ENCODE measurements at regions not wholly inside any gene's neighbourhood (a gene's known extent, or its start where the extent isn't known, plus 50 kb on each side); places are given as distances from the start of the nearest gene placed in this dataset.
A peak's percentile ranks its signal among the peaks of the same experiment; 100 is the strongest.

DNA sequence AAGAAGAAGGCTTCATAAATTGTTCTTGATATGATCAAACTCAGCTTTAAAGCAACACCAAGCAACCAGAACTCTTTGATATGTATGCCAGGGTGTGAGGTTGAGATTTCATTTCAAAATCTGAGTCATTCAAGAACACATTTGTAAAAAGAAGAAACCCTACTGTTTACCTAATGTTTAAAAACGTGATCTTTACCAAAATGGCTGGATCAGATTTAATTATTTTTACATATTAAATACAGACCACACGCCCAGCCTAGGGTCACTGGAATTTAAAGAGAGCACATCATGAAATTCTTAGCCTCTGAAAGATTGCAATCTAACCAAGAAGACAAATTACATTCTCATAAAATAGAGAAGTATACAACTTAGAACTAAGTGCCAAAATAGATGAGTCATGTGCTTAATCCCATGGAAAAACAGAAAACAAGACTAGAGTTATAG lies 206.8 kb upstream of the SMLR1 start:
- no peaks in the 10 kb centered on the region for H3K4me1 ChIP-seq (ENCODE audit: control insufficient read depth, extremely low read depth, insufficient read depth, low read length)
- no peaks in the 10 kb centered on the region for H3K27me3 ChIP-seq (ENCODE audit: control insufficient read depth, insufficient read depth, low read length)
- no peak overlapping the region for H3K4me3 ChIP-seq (replicated peaks in 1 of 4; ENCODE audit: control extremely low read depth in 1 of 4, insufficient read depth in 1 of 4, low read depth in 3 of 4, low read length in 4 of 4)
- DNase-seq (ENCODE audit: low read depth in 2 of 2): peak; percentile 41 to 62
- H3K36me3 ChIP-seq (ENCODE audit: control insufficient read depth, insufficient read depth, low read length): no peaks in the 10 kb centered on the region
- H4K20me1 ChIP-seq (ENCODE audit: control insufficient read depth, extremely low read depth, insufficient read depth, low read length): no peaks in the 10 kb centered on the region
- no peak overlapping the region for H3K4me2 ChIP-seq (ENCODE audit: extremely low read depth, insufficient read depth, low read length)
- no peaks in the 10 kb centered on the region for H3K9me3 ChIP-seq (ENCODE audit: control insufficient read depth, insufficient read depth, low read depth, low read length)
- H3K79me2 ChIP-seq (ENCODE audit: control insufficient read depth, insufficient read depth, low read length): no peaks in the 10 kb centered on the region
- no peak overlapping the region for H3K9ac ChIP-seq (ENCODE audit: insufficient read depth, low read length)
- H3K27ac ChIP-seq (ENCODE audit: insufficient read depth, low read length): no peak overlapping the region
- H2AFZ ChIP-seq (ENCODE audit: low read length): no peak overlapping the region
- TF ChIP-seq EZH2 (IDR thresholded peaks at IDR 0.05; ENCODE audit: low read length, missing control alignments): no peak

DNA sequence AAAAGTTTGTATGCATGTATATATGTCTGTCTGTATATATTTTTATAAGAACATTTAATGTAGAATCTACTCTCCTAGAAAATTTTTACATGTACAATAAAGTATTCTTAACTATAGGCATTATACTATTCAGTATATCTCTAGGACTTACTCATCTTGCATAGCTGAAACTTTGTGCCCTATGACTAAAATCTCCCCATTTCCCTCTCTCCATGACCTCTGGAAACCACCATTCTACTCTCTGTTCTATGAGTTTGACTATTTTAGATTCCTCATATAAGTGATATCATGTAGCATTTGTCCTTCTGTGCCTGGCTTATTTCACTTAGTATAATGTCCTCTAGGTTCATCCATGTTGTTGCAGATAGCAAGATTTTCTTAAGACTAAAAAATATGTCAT lies 205.1 kb upstream of the SMLR1 start:
- Histone ChIP-seq H3K4me3 (replicated peaks in 1 of 4; ENCODE audit: control extremely low read depth in 1 of 4, insufficient read depth in 1 of 4, low read depth in 3 of 4, low read length in 4 of 4) (no peak overlapping the region), H3K27ac (ENCODE audit: insufficient read depth, low read length) (no peak overlapping the region), H3K9me3 (ENCODE audit: control insufficient read depth, insufficient read depth, low read depth, low read length) (no peaks in the 10 kb centered on the region), H3K9ac (ENCODE audit: insufficient read depth, low read length) (no peak overlapping the region), H3K36me3 (ENCODE audit: control insufficient read depth, insufficient read depth, low read length) (no peaks in the 10 kb centered on the region), H3K27me3 (ENCODE audit: control insufficient read depth, insufficient read depth, low read length) (no peaks in the 10 kb centered on the region), H2AFZ (ENCODE audit: low read length) (no peak overlapping the region), H4K20me1 (ENCODE audit: control insufficient read depth, extremely low read depth, insufficient read depth, low read length) (no peaks in the 10 kb centered on the region), H3K4me1 (ENCODE audit: control insufficient read depth, extremely low read depth, insufficient read depth, low read length) (peaks cover 2% of the 10 kb centered on the region), H3K79me2 (ENCODE audit: control insufficient read depth, insufficient read depth, low read length) (no peaks in the 10 kb centered on the region), H3K4me2 (ENCODE audit: extremely low read depth, insufficient read depth, low read length) (no peak overlapping the region)
- TF ChIP-seq, protein P1, sequence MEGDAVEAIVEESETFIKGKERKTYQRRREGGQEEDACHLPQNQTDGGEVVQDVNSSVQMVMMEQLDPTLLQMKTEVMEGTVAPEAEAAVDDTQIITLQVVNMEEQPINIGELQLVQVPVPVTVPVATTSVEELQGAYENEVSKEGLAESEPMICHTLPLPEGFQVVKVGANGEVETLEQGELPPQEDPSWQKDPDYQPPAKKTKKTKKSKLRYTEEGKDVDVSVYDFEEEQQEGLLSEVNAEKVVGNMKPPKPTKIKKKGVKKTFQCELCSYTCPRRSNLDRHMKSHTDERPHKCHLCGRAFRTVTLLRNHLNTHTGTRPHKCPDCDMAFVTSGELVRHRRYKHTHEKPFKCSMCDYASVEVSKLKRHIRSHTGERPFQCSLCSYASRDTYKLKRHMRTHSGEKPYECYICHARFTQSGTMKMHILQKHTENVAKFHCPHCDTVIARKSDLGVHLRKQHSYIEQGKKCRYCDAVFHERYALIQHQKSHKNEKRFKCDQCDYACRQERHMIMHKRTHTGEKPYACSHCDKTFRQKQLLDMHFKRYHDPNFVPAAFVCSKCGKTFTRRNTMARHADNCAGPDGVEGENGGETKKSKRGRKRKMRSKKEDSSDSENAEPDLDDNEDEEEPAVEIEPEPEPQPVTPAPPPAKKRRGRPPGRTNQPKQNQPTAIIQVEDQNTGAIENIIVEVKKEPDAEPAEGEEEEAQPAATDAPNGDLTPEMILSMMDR (conservative IDR thresholded peaks at IDR 0.05 in 1 of 2, IDR thresholded peaks at IDR 0.05 in 1 of 2; ENCODE audit: low read depth in 1 of 2, low read length in 2 of 2): no peak
- TF ChIP-seq EZH2 (IDR thresholded peaks at IDR 0.05; ENCODE audit: low read length, missing control alignments): no peak
- peak in 1 of 2 donors; percentile 40 for DNase-seq (ENCODE audit: low read depth in 2 of 2)

- peak in 1 of 2 donors; percentile 84 for DNase-seq (ENCODE audit: low read depth in 2 of 2)
- H2AFZ ChIP-seq (ENCODE audit: low read length): no peak overlapping the region
- no peak overlapping the region for H3K27ac ChIP-seq (ENCODE audit: insufficient read depth, low read length)
These were observed 203.2 kb upstream of the SMLR1 start for GRCh38 chr6:130624046-130624445.

More at GRCh38 chr6:130624046-130624445, 203.2 kb upstream of the SMLR1 start:
- H3K4me3 ChIP-seq (replicated peaks in 1 of 4; ENCODE audit: control extremely low read depth in 1 of 4, insufficient read depth in 1 of 4, low read depth in 3 of 4, low read length in 4 of 4): no peak overlapping the region
- peaks cover 2% of the 10 kb centered on the region for H3K4me1 ChIP-seq (ENCODE audit: control insufficient read depth, extremely low read depth, insufficient read depth, low read length)
- H3K9me3 ChIP-seq (ENCODE audit: control insufficient read depth, insufficient read depth, low read depth, low read length): no peaks in the 10 kb centered on the region
- no peaks in the 10 kb centered on the region for H3K79me2 ChIP-seq (ENCODE audit: control insufficient read depth, insufficient read depth, low read length)
- H3K9ac ChIP-seq (ENCODE audit: insufficient read depth, low read length): no peak overlapping the region
- no peaks in the 10 kb centered on the region for H4K20me1 ChIP-seq (ENCODE audit: control insufficient read depth, extremely low read depth, insufficient read depth, low read length)
- no peaks in the 10 kb centered on the region for H3K36me3 ChIP-seq (ENCODE audit: control insufficient read depth, insufficient read depth, low read length)
- H3K27me3 ChIP-seq (ENCODE audit: control insufficient read depth, insufficient read depth, low read length): no peaks in the 10 kb centered on the region
- no peak for TF ChIP-seq EZH2 (IDR thresholded peaks at IDR 0.05; ENCODE audit: low read length, missing control alignments)
- TF ChIP-seq, protein P1 (conservative IDR thresholded peaks at IDR 0.05 in 1 of 2, IDR thresholded peaks at IDR 0.05 in 1 of 2; ENCODE audit: low read depth in 1 of 2, low read length in 2 of 2): no peak
- H3K4me2 ChIP-seq (ENCODE audit: extremely low read depth, insufficient read depth, low read length): no peak overlapping the region
